Neural cell (in vitro differentiated cells): ENCODE measurements at regions not wholly inside any gene's neighbourhood (a gene's known extent, or its start where the extent isn't known, plus 50 kb on each side); places are given as distances from the start of the nearest gene placed in this dataset.
"Not testable (repeated sequence)": the region's sequence is repeated elsewhere in the genome, so short reads cannot be mapped to it uniquely, and the experiment has no call there.

Experiments
- EP300 ChIP-seq: fragments of 450-650 bp; conservative IDR thresholded peaks from 2 replicates; pipeline ENCODE4 v1.6.1; 2014; ENCODE audit warnings: antibody characterized with exemption, mild to moderate bottlenecking, moderate library complexity; ENCODE audit not compliant: poor library complexity, severe bottlenecking
- EZH2 ChIP-seq: fragments of 200-600, 300-800 bp; shearing (Covaris generic), sonication (generic); IDR thresholded peaks from 2 replicates; pipeline ENCODE4 v1.6.1; 2014; ENCODE audit warnings: antibody characterized with exemption, low read length, borderline replicate concordance, mild to moderate bottlenecking; ENCODE audit not compliant: insufficient read depth, poor library complexity, severe bottlenecking
- MXI1 ChIP-seq: fragments of 450-650 bp; conservative IDR thresholded peaks from 2 replicates; pipeline ENCODE4 v1.6.1; 2014; ENCODE audit warnings: antibody characterized with exemption, mild to moderate bottlenecking; ENCODE audit not compliant: poor library complexity, severe bottlenecking
- RAD21 ChIP-seq: fragments of 450-650 bp; conservative IDR thresholded peaks from 2 replicates; pipeline ENCODE4 v1.6.1; 2014; ENCODE audit warnings: antibody characterized with exemption, mild to moderate bottlenecking, moderate library complexity
- TF ChIP-seq, protein P1 (sequence below): fragments of 450-650 bp; IDR thresholded peaks from 2 replicates; pipeline ENCODE4 v1.5.1; 2014; ENCODE audit warnings: antibody characterized with exemption, mild to moderate bottlenecking, moderate library complexity; ENCODE audit not compliant: poor library complexity, severe bottlenecking

DNA sequence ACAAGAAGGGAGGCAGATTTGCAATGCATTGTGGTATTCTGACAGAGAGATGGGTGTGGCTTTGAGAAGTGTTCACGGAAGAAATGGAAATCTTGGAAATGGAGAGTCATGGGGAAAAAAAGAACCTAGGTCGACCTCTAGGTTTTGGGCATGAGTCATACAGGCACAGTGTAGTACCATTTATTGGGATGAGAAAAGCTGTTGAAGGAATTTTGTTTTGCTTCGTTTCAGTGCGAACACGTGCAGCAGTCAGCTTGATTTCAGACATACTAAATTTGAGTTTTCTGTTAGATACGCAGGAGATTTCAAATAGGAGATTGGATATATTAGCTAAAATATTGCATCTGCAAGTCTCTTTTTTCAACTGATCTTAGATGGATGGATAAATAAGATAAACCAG lies 119.8 kb upstream of the ZNG1F start:
- TF ChIP-seq EZH2, RAD21, EP300, MXI1: not testable (repeated sequence)
- TF ChIP-seq, protein P1, sequence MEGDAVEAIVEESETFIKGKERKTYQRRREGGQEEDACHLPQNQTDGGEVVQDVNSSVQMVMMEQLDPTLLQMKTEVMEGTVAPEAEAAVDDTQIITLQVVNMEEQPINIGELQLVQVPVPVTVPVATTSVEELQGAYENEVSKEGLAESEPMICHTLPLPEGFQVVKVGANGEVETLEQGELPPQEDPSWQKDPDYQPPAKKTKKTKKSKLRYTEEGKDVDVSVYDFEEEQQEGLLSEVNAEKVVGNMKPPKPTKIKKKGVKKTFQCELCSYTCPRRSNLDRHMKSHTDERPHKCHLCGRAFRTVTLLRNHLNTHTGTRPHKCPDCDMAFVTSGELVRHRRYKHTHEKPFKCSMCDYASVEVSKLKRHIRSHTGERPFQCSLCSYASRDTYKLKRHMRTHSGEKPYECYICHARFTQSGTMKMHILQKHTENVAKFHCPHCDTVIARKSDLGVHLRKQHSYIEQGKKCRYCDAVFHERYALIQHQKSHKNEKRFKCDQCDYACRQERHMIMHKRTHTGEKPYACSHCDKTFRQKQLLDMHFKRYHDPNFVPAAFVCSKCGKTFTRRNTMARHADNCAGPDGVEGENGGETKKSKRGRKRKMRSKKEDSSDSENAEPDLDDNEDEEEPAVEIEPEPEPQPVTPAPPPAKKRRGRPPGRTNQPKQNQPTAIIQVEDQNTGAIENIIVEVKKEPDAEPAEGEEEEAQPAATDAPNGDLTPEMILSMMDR = not testable (repeated sequence)
